Left lung (tissue), 4 donors: ENCODE measurements at regions not wholly inside any gene's neighbourhood (a gene's known extent, or its start where the extent isn't known, plus 50 kb on each side); places are given as distances from the start of the nearest gene placed in this dataset.
A peak's percentile ranks its signal among the peaks of the same experiment; 100 is the strongest.
"Not testable (repeated sequence)": the region's sequence is repeated elsewhere in the genome, so short reads cannot be mapped to it uniquely, and the experiment has no call there.

Experiments used
- ATAC-seq: fragments of 200-7000 bp; cut with Tn5 transposase; one replicate; pipeline ENCODE4 v1.9.1; 2020; ENCODE audit warnings: moderate library complexity
- DNase-seq, 4 donors: peaks; one replicate each; pipeline ENCODE4 v3.0.0-alpha.2; 2013 to 2020
- H3K27ac ChIP-seq, 2 donors: fragments of 200-600 bp; sonication (generic) in 1 of 2; one replicate each; pipeline versions ENCODE4 v1.5.0 to v1.8.0; 2020 to 2021
- H3K27me3 ChIP-seq, 2 donors: fragments of 200-600 bp; sonication (generic) in 1 of 2; one replicate each; pipeline versions ENCODE4 v1.5.0 to v1.8.0; 2020 to 2021
- H3K36me3 ChIP-seq, 2 donors: fragments of 200-600 bp; sonication (generic) in 1 of 2; one replicate each; pipeline versions ENCODE4 v1.5.0 to v1.8.0; 2020 to 2021
- H3K4me1 ChIP-seq, 2 donors: fragments of 200-600 bp; one replicate each; pipeline ENCODE4 v1.8.0; 2021
- H3K4me3 ChIP-seq, 2 donors: fragments of 200-600 bp; sonication (generic) in 1 of 2; one replicate each; pipeline versions ENCODE4 v1.5.0 to v1.8.0; 2020 to 2021; ENCODE audit warnings: mild to moderate bottlenecking in 1 of 2
- H3K9me3 ChIP-seq, 2 donors: fragments of 200-600 bp; sonication (generic) in 1 of 2; one replicate each; pipeline versions ENCODE4 v1.5.0 to v1.8.0; 2020 to 2021
- intact Hi-C, 2 donors: fragments of 100-400 bp; cut with DNase I; formaldehyde crosslinking; loops; one replicate each; pipeline versions ENCODE4 v1.11.2 to v1.14.2; 2022
- TF ChIP-seq, protein P1 (sequence below), 2 donors: fragments of 200-600 bp; sonication (generic) in 1 of 2; IDR thresholded peaks; one replicate each; pipeline versions ENCODE4 v1.5.0 to v1.8.0; 2021; ENCODE audit warnings: antibody characterized with exemption in 2 of 2
- donor health status: DM: no; HTN: yes; CAD: no.
- donor health status: DM: no; HTN: no; CAD: no.

DNA sequence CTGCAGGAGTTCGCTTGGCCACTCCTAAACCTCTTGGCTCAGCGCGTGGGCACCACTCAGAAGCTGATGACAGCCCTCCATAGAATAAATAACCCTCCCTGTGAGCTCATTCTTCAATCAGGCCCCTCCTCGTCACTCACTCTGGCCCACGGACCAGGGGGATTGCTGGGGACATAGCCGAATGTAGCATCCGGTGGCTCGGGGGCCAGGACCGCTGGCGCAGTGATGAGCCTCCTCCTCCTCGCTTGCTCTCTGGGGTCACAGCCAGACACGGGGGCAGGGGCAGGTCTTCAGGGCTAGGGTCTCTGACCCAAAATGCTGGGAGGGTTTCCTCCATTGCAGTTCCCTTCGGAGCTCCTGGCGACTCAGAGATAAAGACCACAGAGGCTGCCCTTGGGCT is 79.9 kb downstream of the TFAP2C start:
- H3K4me3 ChIP-seq, result no peak overlapping the region
- ATAC-seq (no peak), DNase-seq (no peak)
- no peak overlapping the region for H3K27ac ChIP-seq
- no peaks in the 10 kb centered on the region for H3K9me3 ChIP-seq
- H3K27me3 ChIP-seq, result peaks cover 0 to 7% of the 10 kb centered on the region in 2 donors
- H3K4me1 ChIP-seq, result no peaks in the 10 kb centered on the region
- no peaks in the 10 kb centered on the region for H3K36me3 ChIP-seq
- TF ChIP-seq, protein P1, sequence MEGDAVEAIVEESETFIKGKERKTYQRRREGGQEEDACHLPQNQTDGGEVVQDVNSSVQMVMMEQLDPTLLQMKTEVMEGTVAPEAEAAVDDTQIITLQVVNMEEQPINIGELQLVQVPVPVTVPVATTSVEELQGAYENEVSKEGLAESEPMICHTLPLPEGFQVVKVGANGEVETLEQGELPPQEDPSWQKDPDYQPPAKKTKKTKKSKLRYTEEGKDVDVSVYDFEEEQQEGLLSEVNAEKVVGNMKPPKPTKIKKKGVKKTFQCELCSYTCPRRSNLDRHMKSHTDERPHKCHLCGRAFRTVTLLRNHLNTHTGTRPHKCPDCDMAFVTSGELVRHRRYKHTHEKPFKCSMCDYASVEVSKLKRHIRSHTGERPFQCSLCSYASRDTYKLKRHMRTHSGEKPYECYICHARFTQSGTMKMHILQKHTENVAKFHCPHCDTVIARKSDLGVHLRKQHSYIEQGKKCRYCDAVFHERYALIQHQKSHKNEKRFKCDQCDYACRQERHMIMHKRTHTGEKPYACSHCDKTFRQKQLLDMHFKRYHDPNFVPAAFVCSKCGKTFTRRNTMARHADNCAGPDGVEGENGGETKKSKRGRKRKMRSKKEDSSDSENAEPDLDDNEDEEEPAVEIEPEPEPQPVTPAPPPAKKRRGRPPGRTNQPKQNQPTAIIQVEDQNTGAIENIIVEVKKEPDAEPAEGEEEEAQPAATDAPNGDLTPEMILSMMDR (IDR thresholded peaks at IDR 0.05), result no peak
- intact Hi-C loops, result no loop called here

DNA sequence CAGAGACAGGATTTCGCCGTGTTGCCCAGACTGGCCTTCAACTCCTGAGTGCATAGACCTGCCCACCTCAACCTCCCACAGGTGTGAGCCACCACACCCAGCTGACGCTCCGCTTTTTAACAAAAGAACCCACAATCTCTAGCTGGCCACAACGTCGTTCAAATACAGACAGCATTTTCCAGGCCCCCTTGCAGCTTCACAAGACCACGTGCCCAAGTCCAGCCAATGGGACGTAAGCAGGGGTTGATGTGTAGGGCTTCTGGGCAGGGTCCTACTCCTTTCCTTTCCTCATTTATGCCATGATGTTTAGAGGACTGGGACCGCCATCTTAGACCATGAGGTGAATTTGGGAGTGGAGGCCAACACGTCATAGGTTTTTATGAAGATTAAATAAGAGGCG is 81.0 kb downstream of the TFAP2C start:
- Histone ChIP-seq H3K9me3 (no peaks in the 10 kb centered on the region), H3K27me3 (peaks cover 0 to 11% of the 10 kb centered on the region in 2 donors), H3K27ac (no peak overlapping the region), H3K4me3 (no peak overlapping the region), H3K4me1 (no peaks in the 10 kb centered on the region), H3K36me3 (no peaks in the 10 kb centered on the region)
- no peak for ATAC-seq
- TF ChIP-seq, protein P1 (IDR thresholded peaks at IDR 0.05), result no peak
- intact Hi-C loops, result no loop called here
- DNase-seq, result no peak

DNA sequence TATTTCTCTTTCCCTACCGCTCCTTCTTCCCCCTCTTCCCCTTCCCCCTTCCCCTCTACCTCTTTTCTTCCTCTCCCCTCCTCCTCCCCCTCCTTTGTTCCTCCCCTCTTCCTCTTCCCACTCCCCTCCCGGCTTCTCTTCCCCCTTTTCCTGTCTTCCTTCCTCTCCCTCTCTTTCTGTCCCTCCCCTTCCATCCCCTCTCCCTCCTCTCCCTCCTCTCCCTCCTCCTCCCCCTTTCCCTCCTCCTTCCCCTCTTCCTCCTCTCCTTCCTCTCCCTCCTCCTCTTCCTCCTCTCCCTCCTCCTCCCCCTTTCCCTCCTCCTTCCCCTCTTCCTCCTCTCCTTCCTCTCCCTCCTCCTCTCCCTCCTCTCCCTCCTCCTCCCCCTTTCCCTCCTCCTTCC is 81.5 kb downstream of the TFAP2C start:
- H3K4me1 ChIP-seq, DNase-seq, H3K27ac ChIP-seq, H3K9me3 ChIP-seq, ATAC-seq, intact Hi-C loops, H3K4me3 ChIP-seq, H3K36me3 ChIP-seq: not testable (repeated sequence)
- H3K27me3 ChIP-seq, result peaks cover 0 to 11% of the 10 kb centered on the region in 2 donors

DNA sequence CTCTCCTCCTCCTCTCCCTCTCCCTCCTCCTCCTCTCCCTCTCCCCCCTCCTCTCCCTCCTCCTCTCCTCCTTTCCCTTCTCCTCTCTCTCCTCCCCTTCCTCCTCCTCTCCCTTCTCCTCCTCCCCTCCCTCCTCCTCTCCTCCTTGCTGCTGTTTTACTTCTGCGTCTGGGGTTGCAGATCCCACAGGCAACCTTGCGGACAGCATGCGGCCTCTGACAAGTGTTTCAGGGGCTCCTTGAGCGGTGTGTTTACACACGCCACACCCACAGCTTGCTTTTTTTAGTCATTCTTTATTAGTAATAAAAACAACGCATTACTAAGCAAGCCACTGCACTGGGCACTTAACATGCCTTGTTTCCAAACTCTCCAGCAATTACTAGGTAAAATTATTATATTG is 81.9 kb downstream of the TFAP2C start:
- intact Hi-C loops, result no loop called here
- DNase-seq (peak in 2 of 4 donors; percentile 30 to 52), ATAC-seq (peak; percentile 93)
- Histone ChIP-seq H3K27me3 (peaks cover 0 to 11% of the 10 kb centered on the region in 2 donors), H3K4me3 (no peak overlapping the region), H3K36me3 (no peaks in the 10 kb centered on the region), H3K9me3 (no peaks in the 10 kb centered on the region), H3K27ac (no peak overlapping the region), H3K4me1 (no peaks in the 10 kb centered on the region)
- TF ChIP-seq, protein P1 (IDR thresholded peaks at IDR 0.05), result no peak

DNA sequence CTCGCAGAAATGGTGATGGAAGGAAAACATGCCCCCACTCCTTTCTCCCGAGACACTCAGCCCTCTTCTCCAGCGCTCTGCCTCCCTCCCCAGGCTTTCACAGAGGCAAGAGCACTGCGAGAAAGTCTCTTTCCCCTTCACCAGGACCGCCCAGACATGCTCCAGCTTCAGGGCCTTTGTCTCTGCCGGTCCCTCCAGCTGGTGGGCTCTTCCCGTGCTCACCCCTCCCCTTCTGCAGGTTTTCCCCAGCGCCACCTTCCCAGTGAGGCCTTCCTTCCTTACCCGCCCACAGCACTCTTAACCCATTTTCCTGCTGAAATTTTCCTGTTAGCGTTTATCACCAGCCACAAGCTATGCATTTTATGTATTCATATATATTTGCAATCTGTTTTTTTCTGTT is 86.2 kb downstream of the TFAP2C start:
- ATAC-seq (no peak), DNase-seq (no peak)
- no peak overlapping the region for H3K27ac ChIP-seq
- H3K27me3 ChIP-seq, result peaks cover 0 to 11% of the 10 kb centered on the region in 2 donors
- H3K4me1 ChIP-seq, result no peaks in the 10 kb centered on the region
- H3K36me3 ChIP-seq, result no peaks in the 10 kb centered on the region
- intact Hi-C loops, result no loop called here
- H3K9me3 ChIP-seq, result no peaks in the 10 kb centered on the region
- no peak overlapping the region for H3K4me3 ChIP-seq
- TF ChIP-seq, protein P1 (IDR thresholded peaks at IDR 0.05), result no peak

DNA sequence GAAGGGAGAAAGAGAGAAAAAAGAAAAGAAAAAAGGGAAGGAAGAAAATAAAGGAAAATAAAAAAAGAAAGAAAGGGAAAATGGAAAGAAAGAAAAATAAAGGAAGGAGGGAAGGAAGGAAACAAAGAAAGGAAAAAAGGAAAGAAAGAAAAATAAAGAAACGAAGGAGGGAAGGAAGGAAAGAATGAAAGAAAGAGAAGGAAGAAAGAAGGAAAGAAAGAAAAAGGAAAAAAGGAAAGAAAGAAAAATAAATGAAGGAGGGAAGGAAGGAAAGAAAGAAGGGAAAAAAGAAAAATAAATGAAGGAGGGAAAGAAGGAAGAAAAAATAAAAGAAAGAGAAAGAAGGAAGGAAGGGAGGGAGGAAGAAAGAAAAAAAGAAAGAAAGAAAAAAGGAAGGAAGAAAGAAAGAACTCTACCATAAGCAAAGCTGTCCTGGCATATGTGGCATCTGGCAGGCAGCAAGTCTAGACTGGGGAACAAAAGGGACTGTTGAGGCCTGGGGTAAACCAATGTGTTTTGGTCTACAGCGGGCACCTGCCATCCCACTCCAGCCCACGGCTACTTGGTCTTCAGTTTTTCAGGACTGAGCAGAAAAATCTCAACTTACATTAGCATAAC is 86.9 kb downstream of the TFAP2C start:
- no peak for ATAC-seq
- TF ChIP-seq, protein P1 (IDR thresholded peaks at IDR 0.05), result no peak
- no peak for DNase-seq
- Histone ChIP-seq H3K36me3 (no peaks in the 10 kb centered on the region), H3K4me1 (no peaks in the 10 kb centered on the region), H3K27ac (no peak overlapping the region), H3K9me3 (no peaks in the 10 kb centered on the region), H3K27me3 (peaks cover 0 to 11% of the 10 kb centered on the region in 2 donors), H3K4me3 (no peak overlapping the region)
- intact Hi-C loops, result no loop called here
